KMS-11 (cell line): ENCODE measurements at regions not wholly inside any gene's neighbourhood (a gene's known extent, or its start where the extent isn't known, plus 50 kb on each side); places are given as distances from the start of the nearest gene placed in this dataset.

Source experiments
- H2AFZ ChIP-seq: fragments of 200-600 bp; sonication (generic); 2 replicates; pipeline ENCODE4 v1.6.1; 2016; ENCODE audit warnings: antibody characterized with exemption, mixed run types, low read depth
- H3K27ac ChIP-seq: fragments of 200-600 bp; sonication (generic); 2 replicates; pipeline ENCODE4 v1.6.1; 2016; ENCODE audit warnings: mild to moderate bottlenecking, mixed run types
- H3K27me3 ChIP-seq: fragments of 200-600 bp; sonication (generic); 2 replicates; pipeline ENCODE4 v1.6.1; 2017; ENCODE audit warnings: mild to moderate bottlenecking, low read depth, mixed run types, moderate library complexity; ENCODE audit not compliant: insufficient read depth
- H3K36me3 ChIP-seq: fragments of 200-600 bp; sonication (generic); 2 replicates; pipeline ENCODE4 v1.6.1; 2017; ENCODE audit warnings: mild to moderate bottlenecking, mixed run types; ENCODE audit not compliant: insufficient read depth
- H3K4me1 ChIP-seq: fragments of 200-600 bp; sonication (generic); 2 replicates; pipeline ENCODE4 v1.6.1; 2016; ENCODE audit warnings: mild to moderate bottlenecking, low read depth, mixed run types; ENCODE audit not compliant: poor library complexity, severe bottlenecking
- H3K4me2 ChIP-seq: fragments of 200-600 bp; sonication (generic); 2 replicates; pipeline ENCODE4 v1.7.0; 2016; ENCODE audit warnings: mild to moderate bottlenecking, mixed run types
- H3K4me3 ChIP-seq: fragments of 200-600 bp; sonication (generic); IDR thresholded peaks from 2 replicates; pipeline ENCODE4 v1.6.1; 2017; ENCODE audit warnings: low read depth, low read length, mixed read lengths; ENCODE audit not compliant: insufficient read depth
- H3K79me2 ChIP-seq: fragments of 200-600 bp; sonication (generic); 2 replicates; pipeline ENCODE4 v1.6.1; 2016; ENCODE audit warnings: low read depth, mixed run types; ENCODE audit not compliant: insufficient read depth
- H3K9ac ChIP-seq: fragments of 200-600 bp; sonication (generic); 2 replicates; pipeline ENCODE4 v1.6.1; 2016; ENCODE audit warnings: mild to moderate bottlenecking, mixed run types
- H4K20me1 ChIP-seq: fragments of 200-600 bp; sonication (generic); 2 replicates; pipeline ENCODE4 v1.6.1; 2016; ENCODE audit warnings: mild to moderate bottlenecking, mixed run types; ENCODE audit not compliant: insufficient read depth
- CTCF ChIP-seq: fragments of 200-600 bp; sonication (generic); conservative IDR thresholded peaks from 2 replicates; pipeline ENCODE4 v1.6.1; 2017; ENCODE audit warnings: low read depth, mild to moderate bottlenecking, antibody characterized with exemption, low read length, moderate library complexity, mixed read lengths

DNA sequence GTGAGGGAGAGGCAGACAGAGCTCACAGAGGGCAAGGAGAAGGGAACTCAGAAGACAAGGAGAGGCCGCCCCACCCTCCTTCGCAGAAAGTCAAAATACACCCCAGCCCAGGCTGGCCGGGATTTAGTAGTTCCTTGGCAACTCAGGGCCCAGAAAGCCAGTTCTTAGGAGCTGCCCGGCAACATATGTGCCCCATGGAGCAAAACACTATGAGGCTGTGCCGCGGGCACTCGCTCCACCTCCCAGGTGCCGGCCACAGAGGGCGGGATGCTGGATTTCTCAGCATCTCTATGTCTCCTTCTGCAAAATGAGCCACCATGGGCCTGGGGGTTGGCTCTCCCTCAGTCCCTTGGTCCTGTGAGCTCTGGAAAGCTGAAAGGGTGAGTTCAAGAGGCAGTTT, 93.8 kb upstream of the CACNA1A start:
- Histone ChIP-seq H3K4me3 (no peak overlapping the region), H3K79me2 (no peaks in the 10 kb centered on the region), H3K9ac (no peak overlapping the region), H2AFZ (no peak overlapping the region), H3K36me3 (no peaks in the 10 kb centered on the region), H3K4me2 (no peak overlapping the region), H4K20me1 (no peaks in the 10 kb centered on the region), H3K27me3 (peaks cover 47% of the 10 kb centered on the region), H3K27ac (no peak overlapping the region), H3K4me1 (no peaks in the 10 kb centered on the region)
- TF ChIP-seq CTCF, result no peak

DNA sequence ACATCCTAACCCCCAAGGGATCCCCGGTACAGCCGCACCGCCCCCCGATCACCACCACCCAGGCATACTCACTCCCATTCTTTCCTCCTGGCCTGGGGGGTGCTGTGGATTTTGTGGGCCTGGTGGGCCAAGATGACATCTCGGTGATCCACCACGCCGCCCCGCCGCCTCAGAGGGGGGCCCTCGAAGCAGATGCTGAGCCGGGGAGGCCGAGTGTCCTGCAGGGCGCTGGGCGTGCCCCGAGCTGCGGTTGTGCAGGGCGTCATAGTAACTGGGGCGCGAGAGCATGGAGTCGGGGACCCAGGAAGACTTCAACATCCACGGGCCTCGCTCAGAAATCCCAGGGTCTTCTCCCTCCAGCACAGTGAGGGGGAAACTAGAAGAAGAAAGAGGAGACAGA, 93.4 kb upstream of the CACNA1A start:
- H4K20me1 ChIP-seq, result no peaks in the 10 kb centered on the region
- H3K27me3 ChIP-seq, result peaks cover 47% of the 10 kb centered on the region
- no peak for TF ChIP-seq CTCF
- no peak overlapping the region for H3K4me3 ChIP-seq
- H3K27ac ChIP-seq, result no peak overlapping the region
- H3K9ac ChIP-seq, result no peak overlapping the region
- no peaks in the 10 kb centered on the region for H3K4me1 ChIP-seq
- H2AFZ ChIP-seq, result no peak overlapping the region
- H3K79me2 ChIP-seq, result no peaks in the 10 kb centered on the region
- no peaks in the 10 kb centered on the region for H3K36me3 ChIP-seq
- no peak overlapping the region for H3K4me2 ChIP-seq

- Histone ChIP-seq H4K20me1 (no peaks in the 10 kb centered on the region), H3K79me2 (no peaks in the 10 kb centered on the region), H3K4me1 (no peaks in the 10 kb centered on the region), H3K4me3 (no peak overlapping the region), H3K27me3 (peaks cover 43% of the 10 kb centered on the region), H2AFZ (no peak overlapping the region; the same call in 1 of the 2 replicates), H3K4me2 (no peak overlapping the region), H3K27ac (no peak overlapping the region), H3K9ac (no peak overlapping the region), H3K36me3 (no peaks in the 10 kb centered on the region)
- no peak for TF ChIP-seq CTCF
Observed at GRCh38 chr19:13598098-13598497, 91.8 kb upstream of the CACNA1A start.

- H2AFZ ChIP-seq, result no peak overlapping the region; the same call in 1 of the 2 replicates
Observed at GRCh38 chr19:13597640-13598039, 91.4 kb upstream of the CACNA1A start.

More at GRCh38 chr19:13597640-13598039, 91.4 kb upstream of the CACNA1A start:
- H3K79me2 ChIP-seq, result no peaks in the 10 kb centered on the region
- no peak overlapping the region for H3K4me3 ChIP-seq
- H3K36me3 ChIP-seq, result no peaks in the 10 kb centered on the region
- H3K9ac ChIP-seq, result no peak overlapping the region
- peak; percentile 56 for TF ChIP-seq CTCF
- H3K4me1 ChIP-seq, result no peaks in the 10 kb centered on the region
- no peak overlapping the region for H3K4me2 ChIP-seq
- no peaks in the 10 kb centered on the region for H4K20me1 ChIP-seq
- no peak overlapping the region for H3K27ac ChIP-seq
- peaks cover 43% of the 10 kb centered on the region for H3K27me3 ChIP-seq
